AG04449 (cell line): ENCODE measurements at regions not wholly inside any gene's neighbourhood (a gene's known extent, or its start where the extent isn't known, plus 50 kb on each side); places are given as distances from the start of the nearest gene placed in this dataset.

Source experiments
- CTCF ChIA-PET: fragments of 350-600 bp; formaldehyde crosslinking; extraction: SDS; loops from one replicate; lab custom pipeline; 2021; ENCODE audit warnings: antibody characterized with exemption; lab: Yijun Ruan, JAX
- POLR2A ChIA-PET: fragments of 400-600, 350-600 bp; formaldehyde crosslinking; extraction: SDS; loops from one replicate; lab custom pipeline; 2020; ENCODE audit warnings: antibody characterized with exemption, inconsistent platforms; lab: Yijun Ruan, JAX
- DNase-seq: peaks from one replicate; pipeline ENCODE4 v3.0.0-alpha.2; 2010; ENCODE audit warnings: low read depth, low spot score
- H3K4me3 ChIP-seq: 2 replicates; pipeline ENCODE4 v1.5.1; 2011; ENCODE audit warnings: low read depth, mild to moderate bottlenecking, control low read depth, low read length
- CTCF ChIP-seq: IDR thresholded peaks from one replicate; pipeline ENCODE4 v1.5.1; 2011; ENCODE audit warnings: mild to moderate bottlenecking, moderate library complexity, low read length, control low read depth, inconsistent platforms; ENCODE audit not compliant: insufficient read depth; ENCODE audit errors: missing control alignments

GRCh38 chr1:30144831-30145230 is 578.6 kb downstream of the MATN1 start:
- ChIA-PET CTCF (no interaction called here), POLR2A (no interaction called here)
- no peak for TF ChIP-seq CTCF
- no peak for DNase-seq
- no peak overlapping the region for H3K4me3 ChIP-seq

- POLR2A ChIA-PET, result no interaction called here
- CTCF ChIA-PET, result no interaction called here
- DNase-seq, result no peak
- TF ChIP-seq CTCF, result no peak
- H3K4me3 ChIP-seq, result no peak overlapping the region
These were observed 579.9 kb downstream of the MATN1 start for GRCh38 chr1:30143517-30143916.

DNA sequence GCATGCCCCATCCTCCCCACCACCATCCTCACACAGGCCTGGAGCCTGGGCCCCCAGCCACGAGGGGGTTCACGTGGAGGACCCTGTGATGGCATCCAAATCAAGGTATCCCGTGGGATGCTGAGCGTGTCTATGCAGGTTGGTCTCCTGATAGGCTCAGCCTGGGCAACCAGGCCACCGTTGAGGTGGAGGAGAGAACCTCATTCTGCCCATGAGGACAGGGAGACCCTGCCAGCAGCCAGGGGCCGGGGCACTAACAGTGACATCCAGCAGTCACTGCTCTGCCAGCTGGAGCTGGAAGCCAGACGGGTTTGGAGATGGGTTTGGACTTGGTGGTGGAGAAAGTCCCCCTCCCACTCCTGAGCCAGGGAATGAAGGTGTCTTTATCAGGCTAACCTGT is 582.8 kb downstream of the MATN1 start:
- no peak for DNase-seq
- no peak for TF ChIP-seq CTCF
- no peak overlapping the region for H3K4me3 ChIP-seq
- ChIA-PET CTCF (no interaction called here), POLR2A (no interaction called here)

- no peak for TF ChIP-seq CTCF
- DNase-seq, result no peak
- CTCF ChIA-PET, result interaction anchor here (1.2 kb wide), 1 partner anchor 30 kb away, joined by 3 read pairs; no protein-coding TSS in a partner anchor
- POLR2A ChIA-PET, result no interaction called here
- H3K4me3 ChIP-seq, result no peak overlapping the region
These were observed 584.5 kb downstream of the MATN1 start for GRCh38 chr1:30138891-30139290.

DNA sequence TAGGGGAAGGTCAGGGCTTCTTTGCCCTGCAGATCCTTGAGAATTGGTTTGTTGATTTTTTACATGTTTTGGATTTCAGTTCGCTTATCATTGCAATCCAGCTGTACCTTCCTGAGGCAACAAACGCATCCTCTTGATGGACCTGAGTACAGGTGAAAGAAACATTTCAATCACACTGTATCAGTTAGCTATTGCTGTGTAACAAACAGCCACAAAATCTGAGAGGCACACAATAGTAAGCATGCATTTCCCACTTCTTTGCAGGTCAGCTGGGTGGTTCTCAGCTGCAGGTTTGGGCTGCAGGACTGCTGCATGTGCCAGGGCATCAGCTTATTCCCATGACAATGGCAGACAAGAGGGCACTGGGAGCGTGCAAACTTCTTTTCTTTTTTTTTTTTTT is 586.4 kb downstream of the MATN1 start:
- no peak for DNase-seq
- ChIA-PET CTCF (no interaction called here), POLR2A (no interaction called here)
- no peak for TF ChIP-seq CTCF
- no peak overlapping the region for H3K4me3 ChIP-seq

DNA sequence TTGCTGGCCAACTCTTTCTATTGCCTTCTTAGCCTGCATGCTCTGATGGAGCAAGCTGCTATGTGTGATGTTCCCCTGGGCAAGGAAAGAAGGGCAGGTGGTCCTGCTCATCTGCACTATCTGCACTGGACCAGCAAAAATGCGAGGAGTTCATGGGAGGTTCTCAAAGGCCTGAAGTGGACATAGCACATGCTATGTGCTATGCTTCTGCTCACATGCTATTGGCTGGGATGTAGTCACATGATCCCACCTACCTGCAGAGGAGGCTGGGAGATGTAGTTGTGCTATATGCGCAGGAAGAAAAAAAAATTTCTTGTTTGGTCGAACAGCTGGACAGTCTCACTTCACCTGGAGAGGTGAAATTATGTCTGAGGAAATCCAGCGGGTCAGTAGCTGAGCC is 587.7 kb downstream of the MATN1 start:
- DNase-seq, result no peak
- no peak for TF ChIP-seq CTCF
- POLR2A ChIA-PET, result no interaction called here
- CTCF ChIA-PET, result no interaction called here
- H3K4me3 ChIP-seq, result no peak overlapping the region
